Stimulated activated CD4-positive, alpha-beta T cell treated with anti-CD3 and anti-CD28 coated beads, Interleukin-4, amount 100 ng/mL, for 1 hour (primary cell): ENCODE measurements at regions not wholly inside any gene's neighbourhood (a gene's known extent, or its start where the extent isn't known, plus 50 kb on each side); places are given as distances from the start of the nearest gene placed in this dataset.
"Not testable (repeated sequence)": the region's sequence is repeated elsewhere in the genome, so short reads cannot be mapped to it uniquely, and the experiment has no call there.

Experiments used
- DNase-seq: peaks from one replicate; pipeline ENCODE4 v3.0.0-alpha.2; 2020

GRCh38 chr5:2829239-2829638, 77.8 kb upstream of the IRX2 start:
- DNase-seq = no peak

- no peak for DNase-seq
Observed at GRCh38 chr5:2818936-2819335, 67.5 kb upstream of the IRX2 start.

DNA sequence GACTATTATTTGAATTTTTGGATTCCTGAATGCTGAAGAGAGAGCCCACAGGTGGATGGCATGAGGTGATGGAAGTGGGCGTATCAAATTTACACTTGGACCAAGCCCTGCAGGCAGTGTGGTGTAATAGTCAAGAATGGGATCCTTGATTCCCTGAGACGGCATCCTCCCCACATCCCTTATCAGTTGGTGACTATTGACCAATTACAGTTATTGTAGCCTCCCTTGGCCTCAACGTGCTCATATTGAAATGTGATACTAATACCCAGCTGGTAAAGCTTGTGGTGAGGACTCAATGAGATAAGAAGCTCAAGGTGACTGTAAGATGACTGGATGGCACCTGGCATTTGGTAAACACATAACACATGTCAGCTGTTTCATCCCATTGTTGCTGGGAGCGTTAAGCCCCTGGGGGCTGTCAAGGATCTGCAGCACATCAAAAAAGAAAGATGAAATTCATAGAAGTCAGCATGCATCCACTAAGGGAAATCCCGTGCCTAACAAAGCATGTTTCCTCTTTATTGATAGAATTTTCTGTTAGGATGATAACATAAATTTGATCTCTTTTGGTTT, 65.6 kb upstream of the IRX2 start:
- no peak for DNase-seq

DNA sequence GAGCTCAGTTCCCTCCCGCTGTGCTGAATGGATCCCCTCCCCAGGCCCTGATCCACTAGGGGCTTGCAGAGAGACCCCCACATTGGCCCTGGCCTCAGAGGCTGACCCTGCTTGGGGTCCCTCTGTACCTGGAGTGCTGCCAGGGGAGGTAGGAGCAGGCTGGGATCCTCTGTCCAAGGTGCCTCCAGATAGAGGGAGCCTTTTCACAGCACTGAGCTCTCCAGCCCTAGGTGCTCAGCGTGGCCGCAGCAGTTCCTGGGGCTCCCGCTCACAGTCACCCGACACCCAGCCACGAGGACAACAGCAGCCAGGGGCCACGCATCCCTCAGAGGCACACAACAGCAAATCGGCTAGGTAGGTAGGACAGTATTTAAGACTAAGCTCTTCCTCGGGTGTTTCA, 62.2 kb upstream of the IRX2 start:
- no peak for DNase-seq

DNA sequence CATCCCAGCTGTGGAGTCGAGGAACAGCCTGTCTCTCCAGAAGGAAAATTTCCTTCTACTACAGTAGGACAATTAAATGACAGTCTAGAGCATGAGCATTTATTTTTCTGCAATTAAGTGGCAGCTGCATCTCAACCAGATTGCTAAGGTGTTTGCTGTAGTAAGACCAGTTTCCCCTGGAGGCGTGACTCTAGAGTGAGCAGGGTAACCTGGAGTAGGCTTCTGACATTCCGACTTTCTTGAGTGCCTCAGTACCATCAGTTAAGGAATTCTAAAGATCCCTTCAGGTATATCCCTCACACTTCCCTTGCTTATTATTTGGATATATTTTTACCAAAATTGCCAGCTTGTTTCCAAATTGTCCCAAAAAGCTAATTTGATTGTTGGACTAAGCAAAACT, 59.2 kb upstream of the IRX2 start:
- no peak for DNase-seq

DNA sequence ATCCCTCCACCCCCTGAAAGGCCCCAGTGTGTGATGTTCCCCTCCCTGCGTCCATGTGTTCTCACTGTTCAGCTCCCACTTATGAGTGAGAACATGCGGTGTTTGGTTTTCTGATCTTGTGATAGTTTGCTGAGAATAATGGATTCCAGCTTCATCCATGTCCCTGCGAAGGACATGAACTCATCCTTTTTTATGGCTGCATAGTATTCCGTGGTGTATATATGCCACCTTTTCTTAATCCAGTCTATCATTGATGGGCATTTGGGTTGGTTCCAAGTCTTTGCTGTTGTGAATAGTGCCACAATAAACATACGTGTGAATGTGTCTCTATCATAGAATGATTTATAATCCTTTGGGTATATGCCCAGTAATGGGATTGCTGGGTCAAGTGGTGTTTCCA, 55.8 kb upstream of the IRX2 start:
- not testable (repeated sequence) for DNase-seq

DNA sequence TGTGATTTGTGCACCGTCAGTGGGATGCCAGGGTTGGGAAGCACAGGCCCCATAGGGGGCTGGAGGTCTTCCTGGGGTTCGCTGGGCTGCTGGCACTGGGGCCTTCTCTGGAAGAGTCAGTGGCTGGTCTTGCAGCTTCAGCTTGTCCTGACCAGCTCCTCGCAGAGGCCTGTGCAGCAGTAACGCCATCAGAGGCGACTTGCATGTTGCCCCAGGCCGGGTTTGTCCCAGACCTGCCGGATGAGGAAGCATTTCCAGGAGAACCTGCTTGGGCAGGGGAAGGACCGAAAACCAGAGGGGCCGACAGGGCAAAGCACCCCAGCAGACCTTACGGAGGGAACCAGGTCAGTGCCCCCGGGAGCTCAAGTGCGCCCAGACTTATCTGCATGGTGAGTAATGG, 54.7 kb upstream of the IRX2 start:
- no peak for DNase-seq

GRCh38 chr5:2805080-2805479, 53.6 kb upstream of the IRX2 start:
- DNase-seq = no peak

GRCh38 chr5:2803751-2804150, 52.3 kb upstream of the IRX2 start:
- no peak for DNase-seq

- no peak for DNase-seq
Observed at GRCh38 chr5:2802693-2803365, 51.4 kb upstream of the IRX2 start.

GRCh38 chr5:2801577-2802525, 50.4 kb upstream of the IRX2 start:
- no peak for DNase-seq
